ENCODE measurements at regions not wholly inside any gene's neighbourhood (a gene's known extent, or its start where the extent isn't known, plus 50 kb on each side); places are given as distances from the start of the nearest gene placed in this dataset.

DNA sequence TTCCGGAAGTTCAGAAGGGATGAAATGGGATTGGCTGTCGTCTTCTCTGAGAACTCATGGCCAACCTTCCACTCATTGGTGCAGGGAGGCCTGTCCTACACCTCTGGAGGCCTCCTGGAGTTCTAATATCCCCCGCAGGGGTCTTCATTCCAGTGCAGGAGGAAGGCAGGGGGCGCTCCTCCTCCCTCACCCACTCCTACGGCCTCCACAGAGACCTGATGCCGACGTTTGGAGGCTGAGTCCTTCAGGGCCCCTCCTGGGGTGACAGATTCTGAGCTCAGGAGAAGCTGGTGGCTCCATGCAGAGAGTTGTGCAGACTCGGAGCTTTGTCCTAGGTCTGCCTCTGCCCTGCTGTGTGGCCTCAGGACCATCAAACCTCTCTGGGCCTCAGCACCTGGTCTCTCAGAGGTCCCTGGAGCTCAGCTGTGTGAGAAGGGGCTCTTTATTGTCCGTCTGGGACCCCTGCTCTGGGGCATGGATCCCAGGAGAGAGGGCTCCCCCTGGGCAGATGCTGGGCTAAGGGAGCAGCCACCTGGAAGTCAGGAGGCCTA is 102.3 kb upstream of the WNT4 start:
- TF ChIP-seq, protein P1, sequence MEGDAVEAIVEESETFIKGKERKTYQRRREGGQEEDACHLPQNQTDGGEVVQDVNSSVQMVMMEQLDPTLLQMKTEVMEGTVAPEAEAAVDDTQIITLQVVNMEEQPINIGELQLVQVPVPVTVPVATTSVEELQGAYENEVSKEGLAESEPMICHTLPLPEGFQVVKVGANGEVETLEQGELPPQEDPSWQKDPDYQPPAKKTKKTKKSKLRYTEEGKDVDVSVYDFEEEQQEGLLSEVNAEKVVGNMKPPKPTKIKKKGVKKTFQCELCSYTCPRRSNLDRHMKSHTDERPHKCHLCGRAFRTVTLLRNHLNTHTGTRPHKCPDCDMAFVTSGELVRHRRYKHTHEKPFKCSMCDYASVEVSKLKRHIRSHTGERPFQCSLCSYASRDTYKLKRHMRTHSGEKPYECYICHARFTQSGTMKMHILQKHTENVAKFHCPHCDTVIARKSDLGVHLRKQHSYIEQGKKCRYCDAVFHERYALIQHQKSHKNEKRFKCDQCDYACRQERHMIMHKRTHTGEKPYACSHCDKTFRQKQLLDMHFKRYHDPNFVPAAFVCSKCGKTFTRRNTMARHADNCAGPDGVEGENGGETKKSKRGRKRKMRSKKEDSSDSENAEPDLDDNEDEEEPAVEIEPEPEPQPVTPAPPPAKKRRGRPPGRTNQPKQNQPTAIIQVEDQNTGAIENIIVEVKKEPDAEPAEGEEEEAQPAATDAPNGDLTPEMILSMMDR (IDR thresholded peaks at IDR 0.05) = no peak
- no peak for TF ChIP-seq ZFX (IDR thresholded peaks at IDR 0.05; ENCODE audit: borderline replicate concordance)
- H3K27ac ChIP-seq = no peak overlapping the region

DNA sequence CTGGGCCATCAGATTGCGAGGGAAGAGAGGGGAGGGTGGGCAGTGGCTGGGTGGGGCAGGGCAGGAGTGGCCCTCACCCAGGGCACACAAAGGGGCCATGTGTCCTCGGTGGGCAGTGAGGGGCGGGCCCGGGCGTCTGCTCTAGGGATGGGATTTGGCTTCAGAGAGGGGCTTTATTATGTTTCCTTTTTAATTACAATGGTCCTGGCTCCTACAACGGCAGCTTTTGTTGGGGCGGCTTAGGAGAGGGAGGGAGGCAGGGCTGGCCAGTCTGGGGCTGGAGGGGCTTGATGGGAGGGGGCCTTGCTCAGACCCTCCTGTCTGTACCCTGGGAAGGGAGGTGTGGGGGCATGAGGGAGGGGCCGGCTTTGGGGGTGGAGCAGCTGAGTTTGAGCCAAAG is 102.8 kb upstream of the WNT4 start:
- TF ChIP-seq, protein P1 (IDR thresholded peaks at IDR 0.05) = no peak
- no peak for TF ChIP-seq ZFX (IDR thresholded peaks at IDR 0.05; ENCODE audit: borderline replicate concordance)
- H3K27ac ChIP-seq = no peak overlapping the region

DNA sequence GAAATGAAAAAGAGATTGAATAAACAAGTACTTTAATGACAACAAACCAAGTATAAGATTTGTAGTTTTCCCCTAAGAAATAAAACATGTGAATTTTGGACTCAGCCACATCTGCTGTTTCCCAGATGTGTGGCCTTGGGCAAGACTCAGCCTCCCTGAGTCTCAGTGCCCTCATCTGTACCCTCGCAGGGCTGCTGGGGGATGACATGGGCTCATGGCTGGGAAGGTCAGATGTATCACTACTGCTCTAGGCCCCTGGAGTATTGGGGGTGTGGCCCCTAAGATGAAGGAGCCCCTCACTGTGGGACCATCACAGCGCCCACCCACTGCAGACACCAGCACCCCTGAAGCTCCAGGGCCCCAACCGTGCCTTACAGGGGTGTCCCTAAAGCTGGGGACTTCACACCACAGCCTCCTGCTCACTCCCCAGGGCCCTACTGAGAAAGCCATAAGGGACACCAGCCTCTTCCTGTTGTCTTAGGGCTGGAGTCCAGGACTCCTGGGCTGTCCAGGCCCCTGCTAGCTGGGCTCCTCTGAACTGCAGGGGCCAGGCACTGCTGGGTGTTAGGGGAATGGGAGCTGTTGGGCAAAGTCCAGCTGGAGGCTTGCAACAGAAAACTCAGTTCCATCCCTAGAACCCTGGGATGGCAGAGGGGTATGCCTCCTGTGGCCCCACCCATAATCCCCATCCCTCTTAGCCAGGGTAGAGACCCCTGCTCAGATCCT is 104.0 kb upstream of the WNT4 start:
- H3K27ac ChIP-seq = no peak overlapping the region
- no peak for TF ChIP-seq ZFX (IDR thresholded peaks at IDR 0.05; ENCODE audit: borderline replicate concordance)
- TF ChIP-seq, protein P1 (IDR thresholded peaks at IDR 0.05) = no peak

DNA sequence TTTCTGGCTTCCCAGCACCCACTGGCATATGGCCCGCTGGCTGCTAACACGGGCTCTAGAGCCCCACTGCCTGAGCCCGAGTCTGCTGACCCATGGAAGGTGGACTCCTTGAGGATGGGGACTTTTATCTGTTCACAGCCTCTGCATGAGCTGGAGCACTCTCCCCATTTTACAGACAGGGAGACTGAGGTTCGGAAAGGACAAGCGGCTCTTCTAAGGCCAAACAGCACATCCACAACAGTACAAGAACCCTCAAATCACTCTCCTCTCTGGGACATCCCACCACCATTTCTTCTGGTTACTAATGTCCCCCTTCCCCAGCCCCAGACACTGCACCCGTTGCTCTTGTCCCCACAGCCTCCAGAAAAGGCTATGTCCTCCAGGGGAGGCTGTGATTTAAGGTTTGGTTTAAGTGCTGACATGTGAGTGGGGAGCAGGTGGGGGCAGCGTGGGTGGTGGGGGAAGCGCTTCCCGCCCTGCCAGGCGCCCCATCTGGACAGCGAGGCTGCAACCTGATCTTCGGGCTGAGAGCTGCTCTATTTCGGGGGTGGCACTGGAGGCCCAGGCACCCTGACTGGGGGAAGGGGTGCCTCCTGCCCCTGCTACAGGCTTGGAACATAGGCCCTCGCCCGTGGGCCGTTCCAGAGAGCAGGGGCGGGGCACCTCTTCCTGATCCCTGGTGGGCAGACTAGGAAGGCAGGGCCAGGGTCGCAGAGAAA is 104.8 kb upstream of the WNT4 start:
- TF ChIP-seq ZFX (IDR thresholded peaks at IDR 0.05; ENCODE audit: borderline replicate concordance) = no peak
- TF ChIP-seq, protein P1 (IDR thresholded peaks at IDR 0.05) = no peak
- no peak overlapping the region for H3K27ac ChIP-seq

DNA sequence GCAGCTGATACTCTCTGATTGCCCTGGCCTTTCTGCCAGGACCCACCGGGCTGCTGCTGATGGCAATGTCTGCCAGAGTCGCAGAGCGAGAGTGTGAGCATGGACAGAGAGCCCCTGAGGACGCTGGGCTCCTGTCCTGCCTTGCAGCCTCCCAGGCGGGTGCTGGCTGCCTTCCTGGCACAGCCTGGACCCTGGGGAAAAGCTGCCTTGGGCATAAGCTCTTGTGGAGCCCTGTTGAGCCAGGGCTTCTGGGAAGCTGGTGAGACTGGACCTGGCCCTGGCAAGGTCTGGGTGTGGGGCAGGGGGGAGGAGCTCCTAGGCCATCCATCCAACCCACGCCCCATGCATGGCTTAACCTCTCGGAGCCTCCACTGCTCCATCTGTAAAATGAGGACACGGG is 105.8 kb upstream of the WNT4 start:
- H3K27ac ChIP-seq = no peak overlapping the region
- no peak for TF ChIP-seq ZFX (IDR thresholded peaks at IDR 0.05; ENCODE audit: borderline replicate concordance)
- TF ChIP-seq, protein P1 (IDR thresholded peaks at IDR 0.05) = no peak

DNA sequence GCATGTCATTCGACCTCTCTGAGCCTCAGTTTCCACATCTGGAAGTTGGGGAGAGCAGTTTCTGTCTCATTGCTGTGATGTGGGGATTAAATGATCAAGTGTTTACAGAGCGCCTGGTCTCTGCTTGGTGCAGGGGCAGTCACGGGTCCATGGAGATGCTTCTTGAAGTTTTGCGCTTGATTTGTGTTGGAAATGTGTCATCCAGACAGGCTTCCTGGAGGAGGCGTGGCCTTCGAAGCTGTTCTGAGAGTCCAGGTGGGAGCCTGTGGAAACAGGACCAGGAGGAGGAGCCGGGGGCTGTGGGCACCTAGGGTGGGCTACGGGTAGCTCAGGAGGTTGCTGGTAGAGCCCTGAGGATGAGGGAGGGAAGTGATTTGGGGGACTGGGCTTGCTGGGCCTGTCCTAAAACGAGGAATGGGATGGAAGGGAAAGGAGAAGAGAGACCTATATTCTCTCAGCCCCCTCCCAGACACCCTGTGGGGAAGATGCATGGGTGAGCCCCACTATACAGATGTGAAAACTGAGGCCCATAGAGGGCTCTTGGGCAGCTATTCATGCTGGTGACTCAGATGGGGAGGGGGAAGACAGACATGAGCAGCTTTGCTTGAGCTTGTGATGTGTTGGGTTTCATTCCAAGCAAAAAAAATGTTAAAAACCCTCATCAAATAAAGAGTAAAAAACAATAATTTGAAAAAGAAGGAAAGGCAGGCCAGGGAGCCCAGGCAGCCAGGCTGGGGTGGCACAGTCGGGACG is 107.2 kb upstream of the WNT4 start:
- no peak overlapping the region for H3K27ac ChIP-seq
- TF ChIP-seq ZFX (IDR thresholded peaks at IDR 0.05; ENCODE audit: borderline replicate concordance) = no peak
- TF ChIP-seq, protein P1 (IDR thresholded peaks at IDR 0.05) = no peak
